ENCODE measurements at regions not wholly inside any gene's neighbourhood (a gene's known extent, or its start where the extent isn't known, plus 50 kb on each side); places are given as distances from the start of the nearest gene placed in this dataset.

GRCh38 chr2:207395535-207396251, 134.1 kb upstream of the CREB1 start:
- no peak for TF ChIP-seq CTCF (IDR thresholded peaks at IDR 0.05; ENCODE audit: insufficient read depth, low read depth, low read length)
- TF ChIP-seq EZH2 (IDR thresholded peaks at IDR 0.05; ENCODE audit: insufficient read depth, low read length) = no peak
